K562 (cell line): ENCODE measurements at regions not wholly inside any gene's neighbourhood (a gene's known extent, or its start where the extent isn't known, plus 50 kb on each side); places are given as distances from the start of the nearest gene placed in this dataset.

Experiments used
- ATAC-seq: fragments of 200-7000 bp; cut with Tn5 transposase; 3 replicates; pipeline ENCODE4 v1.9.1; 2020; ENCODE audit warnings: moderate library complexity
- BruUV-seq: library from RNA; stranded (reverse); fragments of 400-500 nt; replicated peaks from 2 replicates; lab custom pipeline; 2021; lab: Mats Ljungman, UMichigan
- CTCF ChIA-PET: fragments of 300-600 bp; formaldehyde crosslinking; extraction: SDS; loops from one replicate; lab custom pipeline; 2021; ENCODE audit warnings: low intra/inter-chr PET ratio; lab: Yijun Ruan, JAX
- POLR2A ChIA-PET: fragments of 300-600, 350-650 bp; sonication (Branson Sonifier 250); formaldehyde crosslinking; extraction: SDS; loops from one replicate; lab custom pipeline; 2021; ENCODE audit warnings: antibody characterized with exemption, inconsistent platforms; lab: Yijun Ruan, JAX
- DNase-seq, 4 experiments: peaks; one replicate each; pipeline versions ENCODE4 v3.0.0 to v3.0.0-alpha.2; 2011 to 2018; ENCODE audit warnings: low spot score in 3 of 4, mixed read lengths in 3 of 4; ENCODE audit errors: extremely low read depth in 1 of 4
- FAIRE-seq: peaks from 2 replicates; lab custom pipeline; 2011; peaks lifted over from hg19 to GRCh38; lab: Jason Lieb, UNC
- H2AFZ ChIP-seq: 2 replicates; pipeline ENCODE4 v1.6.0; 2011; ENCODE audit warnings: low read depth, low read length, control low read depth, inconsistent platforms
- H3K27ac ChIP-seq: fragments of 200-600 bp; 3 replicates; pipeline ENCODE4 v1.8.0; 2011; ENCODE audit warnings: low read depth, mild to moderate bottlenecking, control low read depth, inconsistent platforms, low read length, moderate library complexity, mixed read lengths; ENCODE audit errors: extremely low read depth
- H3K27me3 ChIP-seq, 2 experiments: fragments of 300-600 bp in 1 of 2; 2 replicates in 1 of 2; 3 replicates in 1 of 2; pipeline versions ENCODE4 v1.6.0 to v1.8.0; 2011; ENCODE audit warnings: inconsistent platforms in 2 of 2, low read length in 2 of 2, mild to moderate bottlenecking in 1 of 2, mixed read lengths in 1 of 2, moderate library complexity in 1 of 2; ENCODE audit not compliant: control insufficient read depth in 2 of 2, insufficient read depth in 2 of 2
- H3K36me3 ChIP-seq: fragments of 300-600 bp; 3 replicates; pipeline ENCODE4 v1.8.0; 2011; ENCODE audit warnings: mild to moderate bottlenecking, low read length, inconsistent platforms; ENCODE audit not compliant: control insufficient read depth, insufficient read depth
- H3K4me1 ChIP-seq, 2 experiments: fragments of 200-600 bp in 1 of 2; replicated peaks in 1 of 2; 2 replicates in 1 of 2; 3 replicates in 1 of 2; pipeline versions ENCODE4 v1.5.1 to v1.8.0; 2011; ENCODE audit warnings: inconsistent platforms in 2 of 2, low read length in 2 of 2, mild to moderate bottlenecking in 1 of 2, mixed read lengths in 1 of 2, moderate library complexity in 1 of 2; ENCODE audit not compliant: control insufficient read depth in 2 of 2, insufficient read depth in 2 of 2
- H3K4me2 ChIP-seq: 2 replicates; pipeline ENCODE4 v1.6.1; 2011; ENCODE audit warnings: low read length, control low read depth, inconsistent platforms, mixed read lengths; ENCODE audit not compliant: insufficient read depth
- H3K4me3 ChIP-seq: fragments of 200-600 bp; sonication (generic), shearing (Covaris generic); 2 replicates; pipeline ENCODE4 v1.5.1; 2016; ENCODE audit warnings: control low read depth, inconsistent platforms
- H3K79me2 ChIP-seq: fragments of 200-600 bp; 3 replicates; pipeline ENCODE4 v1.8.0; 2011; ENCODE audit warnings: low read length, inconsistent platforms; ENCODE audit not compliant: control insufficient read depth, insufficient read depth
- H3K9ac ChIP-seq, 2 experiments: 2 replicates each; pipeline versions ENCODE4 v1.6.0 to v1.6.1; 2011; ENCODE audit warnings: low read depth in 2 of 2, low read length in 2 of 2, control low read depth in 1 of 2, inconsistent platforms in 1 of 2, mild to moderate bottlenecking in 1 of 2, mixed read lengths in 1 of 2; ENCODE audit not compliant: insufficient read depth in 1 of 2
- H3K9me1 ChIP-seq: one replicate; pipeline ENCODE4 v1.6.0; 2011; ENCODE audit warnings: inconsistent platforms, mild to moderate bottlenecking, low read length, moderate library complexity; ENCODE audit not compliant: control insufficient read depth, insufficient read depth
- H3K9me3 ChIP-seq: replicated peaks from 2 replicates; pipeline ENCODE4 v1.5.1; 2011; ENCODE audit warnings: low read depth, low read length, inconsistent platforms; ENCODE audit not compliant: control insufficient read depth, insufficient read depth
- H4K20me1 ChIP-seq: replicated peaks from 2 replicates; pipeline ENCODE4 v1.6.1; 2011; ENCODE audit warnings: low read length, inconsistent platforms, mixed read lengths; ENCODE audit not compliant: control insufficient read depth, insufficient read depth
- CBFA2T3 ChIP-seq: fragments of 450-650 bp; IDR thresholded peaks from 2 replicates; pipeline ENCODE4 v1.6.1; 2017
- CREM ChIP-seq: IDR thresholded peaks from 2 replicates; pipeline ENCODE4 v1.6.1; 2014; ENCODE audit warnings: antibody characterized with exemption, low read depth
- CTBP1 ChIP-seq: fragments of 450-650 bp; IDR thresholded peaks from 2 replicates; pipeline ENCODE4 v1.6.1; 2016; ENCODE audit warnings: borderline replicate concordance
- ESRRA ChIP-seq: fragments of 450-650 bp; IDR thresholded peaks from 2 replicates; pipeline ENCODE4 v1.6.1; 2014; ENCODE audit warnings: low read depth, mild to moderate bottlenecking, moderate library complexity, borderline replicate concordance
- EWSR1 ChIP-seq: fragments of 450-650 bp; IDR thresholded peaks from 2 replicates; pipeline ENCODE4 v1.6.1; 2018; ENCODE audit warnings: borderline replicate concordance, mild to moderate bottlenecking, low read depth, moderate library complexity; ENCODE audit not compliant: partially characterized antibody
- HNRNPUL1 ChIP-seq: fragments of 200-400 bp; formaldehyde crosslinking; IDR thresholded peaks from 2 replicates; pipeline ENCODE4 v1.6.1; 2017; ENCODE audit warnings: low read length
- HSF4 ChIP-seq: fragments of 250-450 bp; sonication (Bioruptor Pico); IDR thresholded peaks from 2 replicates; pipeline ENCODE4 v2.1.2; 2022; ENCODE audit warnings: mild to moderate bottlenecking, moderate library complexity, borderline replicate concordance
- KAT7 ChIP-seq: sonication (generic); formaldehyde crosslinking; IDR thresholded peaks from 2 replicates; pipeline ENCODE4 v1.8.0; 2022; ENCODE audit warnings: missing genetic modification reagents, mild to moderate bottlenecking, borderline replicate concordance
- MAFK ChIP-seq: IDR thresholded peaks from 2 replicates; pipeline ENCODE4 v1.6.1; 2011; ENCODE audit warnings: low read length, improper control_type of control experiment
- MECOM ChIP-seq: fragments of 250-450 bp; sonication (Bioruptor Pico); IDR thresholded peaks from 2 replicates; pipeline ENCODE4 v1.8.0; 2022; ENCODE audit warnings: inconsistent platforms
- MTA3 ChIP-seq: fragments of 450-650 bp; formaldehyde crosslinking; IDR thresholded peaks from 2 replicates; pipeline ENCODE4 v1.6.1; 2017; ENCODE audit warnings: mild to moderate bottlenecking, borderline replicate concordance
- NEUROD1 ChIP-seq: fragments of 150-350 bp; IDR thresholded peaks from 2 replicates; pipeline ENCODE4 v1.6.1; 2014; ENCODE audit warnings: borderline replicate concordance, low read length, low read depth; ENCODE audit not compliant: partially characterized antibody
- PURB ChIP-seq: sonication (generic); formaldehyde crosslinking; IDR thresholded peaks from 2 replicates; pipeline ENCODE4 v1.9.0; 2021; ENCODE audit warnings: low read depth, mild to moderate bottlenecking, missing genetic modification reagents
- SRSF9 ChIP-seq: fragments of 200-400 bp; formaldehyde crosslinking; IDR thresholded peaks from 2 replicates; pipeline ENCODE4 v1.6.1; 2017; ENCODE audit warnings: low read depth, low read length, borderline replicate concordance
- ZNF41 ChIP-seq: fragments of 250-450 bp; sonication (Bioruptor Pico); conservative IDR thresholded peaks from 2 replicates; pipeline ENCODE4 v1.4.0; 2020; ENCODE audit warnings: mild to moderate bottlenecking
- ZNF644 ChIP-seq: fragments of 200-800 bp; sonication (Bioruptor generic); IDR thresholded peaks from 2 replicates; pipeline ENCODE4 v1.6.1; 2016; ENCODE audit warnings: low read depth, missing genetic modification characterization, missing compliant biosample characterization
- ZNF785 ChIP-seq: fragments of 250-450 bp; sonication (Bioruptor Pico); IDR thresholded peaks from 2 replicates; pipeline ENCODE4 v1.4.0; 2020; ENCODE audit warnings: mild to moderate bottlenecking
- WGBS: fragments of 100-300 bp; shearing (Covaris generic); methylation state at CpG from one replicate; pipeline ENCODE4 v1.1.6; 2016; ENCODE audit warnings: low coverage, mixed read lengths; ENCODE audit not compliant: insufficient coverage; ENCODE audit errors: missing lambda C conversion rate; 5-methylcytosine and 5-hydroxymethylcytosine counted together
- in situ Hi-C: fragments of 300-500 bp; cut with MboI; formaldehyde crosslinking; loops from 4 replicates; pipeline ENCODE4 v1.15.0; 2018; ENCODE audit warnings: inconsistent platforms, mixed read lengths
- intact Hi-C: fragments of 100-400 bp; cut with micrococcal nuclease; formaldehyde crosslinking; loops from 2 replicates; pipeline ENCODE4 v1.14.2; 2022
- TF ChIP-seq, protein P1 (sequence below): fragments of 450-650 bp; formaldehyde crosslinking; IDR thresholded peaks from 2 replicates; pipeline ENCODE4 v1.4.0; 2020; ENCODE audit warnings: mild to moderate bottlenecking
- TF ChIP-seq, protein P2 (sequence below): sonication (generic); formaldehyde crosslinking; IDR thresholded peaks from 2 replicates; pipeline ENCODE4 v1.9.0; 2022; ENCODE audit warnings: mild to moderate bottlenecking, missing genetic modification reagents

DNA sequence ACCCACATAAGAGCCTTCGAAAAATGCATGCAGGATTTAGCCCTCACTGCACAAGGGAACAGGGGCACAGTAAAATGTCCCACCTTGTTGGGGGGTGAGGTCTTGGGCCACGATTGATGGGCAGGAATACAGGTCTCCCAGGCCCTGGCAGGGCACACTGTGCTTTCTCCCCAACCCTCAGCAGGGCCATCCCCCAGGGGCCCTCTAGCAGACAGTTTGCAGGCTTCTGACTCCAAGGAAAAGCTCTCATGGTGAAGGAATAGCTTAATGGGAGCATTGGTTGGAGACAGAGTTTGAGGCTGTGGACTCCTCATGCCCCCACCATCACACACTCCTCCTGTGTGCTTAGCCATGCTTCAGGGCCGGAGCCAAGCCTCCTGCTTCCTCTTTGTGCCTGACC is 484.6 kb downstream of the ZNF536 start (continued):
- TF ChIP-seq CTBP1 (no peak), MTA3 (no peak), MAFK (no peak)

DNA sequence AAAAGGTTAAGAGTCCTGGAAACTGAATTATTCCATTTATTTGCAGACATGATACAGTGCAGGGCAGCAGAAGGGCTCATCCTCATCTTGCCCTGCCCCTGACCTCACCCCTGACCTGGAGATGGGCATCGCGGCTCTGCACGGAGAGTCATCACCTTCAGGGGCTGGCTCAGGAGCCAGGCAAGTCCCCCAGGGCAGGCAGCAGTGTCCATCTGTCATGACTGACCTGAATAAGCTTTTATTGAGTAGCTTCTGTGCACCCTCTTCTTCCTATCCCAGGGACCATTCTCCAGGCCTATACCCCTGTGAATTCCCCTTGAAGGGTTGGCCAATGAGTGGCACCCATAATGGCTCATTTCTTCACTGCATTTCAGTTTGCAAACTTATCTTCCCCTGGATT is 484.2 kb downstream of the ZNF536 start:
- TF ChIP-seq KAT7 (CRISPR knock-in tag) = no peak
- TF ChIP-seq ZNF644 (tag) = no peak
- no peak for TF ChIP-seq SRSF9
- no peak for TF ChIP-seq NEUROD1
- TF ChIP-seq ZNF785 = no peak
- TF ChIP-seq CREM = no peak
- TF ChIP-seq, protein P1, sequence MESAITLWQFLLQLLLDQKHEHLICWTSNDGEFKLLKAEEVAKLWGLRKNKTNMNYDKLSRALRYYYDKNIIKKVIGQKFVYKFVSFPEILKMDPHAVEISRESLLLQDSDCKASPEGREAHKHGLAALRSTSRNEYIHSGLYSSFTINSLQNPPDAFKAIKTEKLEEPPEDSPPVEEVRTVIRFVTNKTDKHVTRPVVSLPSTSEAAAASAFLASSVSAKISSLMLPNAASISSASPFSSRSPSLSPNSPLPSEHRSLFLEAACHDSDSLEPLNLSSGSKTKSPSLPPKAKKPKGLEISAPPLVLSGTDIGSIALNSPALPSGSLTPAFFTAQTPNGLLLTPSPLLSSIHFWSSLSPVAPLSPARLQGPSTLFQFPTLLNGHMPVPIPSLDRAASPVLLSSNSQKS (CRISPR knock-in tag) = no peak
- TF ChIP-seq PURB = no peak
- no peak for TF ChIP-seq ZNF41 (CRISPR knock-in tag)
- no peak for TF ChIP-seq HSF4 (CRISPR knock-in tag)
- TF ChIP-seq ESRRA = no peak
- no peak for TF ChIP-seq MECOM (CRISPR knock-in tag)
- TF ChIP-seq HNRNPUL1 = no peak
- TF ChIP-seq, protein P2, sequence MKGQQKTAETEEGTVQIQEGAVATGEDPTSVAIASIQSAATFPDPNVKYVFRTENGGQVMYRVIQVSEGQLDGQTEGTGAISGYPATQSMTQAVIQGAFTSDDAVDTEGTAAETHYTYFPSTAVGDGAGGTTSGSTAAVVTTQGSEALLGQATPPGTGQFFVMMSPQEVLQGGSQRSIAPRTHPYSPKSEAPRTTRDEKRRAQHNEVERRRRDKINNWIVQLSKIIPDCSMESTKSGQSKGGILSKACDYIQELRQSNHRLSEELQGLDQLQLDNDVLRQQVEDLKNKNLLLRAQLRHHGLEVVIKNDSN (CRISPR knock-in tag) = no peak
- TF ChIP-seq CBFA2T3 = no peak
- TF ChIP-seq EWSR1 = no peak
- Histone ChIP-seq H3K9ac (no peak overlapping the region), H3K4me1 (no peaks in the 10 kb centered on the region), H3K27ac (no peak overlapping the region), H3K27me3 (peaks cover 0 to 2% of the 10 kb centered on the region in 2 experiments; a peak in 1 of 5 replicates), H3K9me1 (no peaks in the 10 kb centered on the region), H3K36me3 (no peaks in the 10 kb centered on the region), H3K9me3 (no peaks in the 10 kb centered on the region), H4K20me1 (no peaks in the 10 kb centered on the region; the same call in 1 of the 2 replicates), H2AFZ (no peak overlapping the region), H3K4me2 (no peak overlapping the region), H3K4me3 (no peak overlapping the region), H3K79me2 (no peaks in the 10 kb centered on the region)
- in situ Hi-C loops = no loop called here
- intact Hi-C loops = no loop called here
- 0% methylated on average over 2 of the region's 3 CpGs for WGBS
- BruUV-seq = no TSS peak
- FAIRE-seq (no peak), DNase-seq (no peak), ATAC-seq (no peak)
- POLR2A ChIA-PET = interaction anchor here (0.6 kb wide), 1 partner anchor 737 kb away, joined by 3 read pairs; no protein-coding TSS in a partner anchor
- CTCF ChIA-PET = no interaction called here
